ENCODE measurements at regions not wholly inside any gene's neighbourhood (a gene's known extent, or its start where the extent isn't known, plus 50 kb on each side); places are given as distances from the start of the nearest gene placed in this dataset.
"Not testable (repeated sequence)": the region's sequence is repeated elsewhere in the genome, so short reads cannot be mapped to it uniquely, and the experiment has no call there.

- in situ Hi-C loops (cut with HindIII; ENCODE audit: low pct_unique_long_range_greater_than_20kb, low sequenced_read_pairs) (no loop called here), intact Hi-C loops (cut with micrococcal nuclease; ENCODE audit: unreplicated experiment) (no loop called here)
- Histone ChIP-seq H3K27me3 (ENCODE audit: control insufficient read depth, insufficient read depth, low read length) (no peaks in the 10 kb centered on the region), H3K4me1 (ENCODE audit: control insufficient read depth, insufficient read depth, low read length) (no peaks in the 10 kb centered on the region), H3K4me3 (ENCODE audit: low read depth in 2 of 2, low read length in 2 of 2) (no peak overlapping the region), H3K27ac (ENCODE audit: low read length) (no peak overlapping the region), H3K36me3 (ENCODE audit: control insufficient read depth, insufficient read depth, low read length) (no peaks in the 10 kb centered on the region), H3K9me3 (ENCODE audit: control insufficient read depth, insufficient read depth, low read depth, low read length) (no peaks in the 10 kb centered on the region)
- no peak for TF ChIP-seq TCF7L2 (IDR thresholded peaks at IDR 0.05; ENCODE audit: low read depth, low read length)
- no peak for TF ChIP-seq POLR2AphosphoS5 (IDR thresholded peaks at IDR 0.05; ENCODE audit: low read depth, low read length)
- ATAC-seq: no peak
- no peak for DNase-seq (ENCODE audit: low read depth, low spot score)
- POLR2A ChIA-PET: no interaction called here
- CTCF ChIA-PET: interaction anchor here (0.5 to 1.6 kb wide), 3 partner anchors 160 to 239 kb away, joined by 6 to 11 read pairs (median 8); no protein-coding TSS in a partner anchor
- BruUV-seq (replicated peaks): no TSS peak
These were observed 79.3 kb upstream of the ATP8B1 start for GRCh38 chr18:57882465-57882864.

GRCh38 chr18:57881818-57882413 is 78.8 kb upstream of the ATP8B1 start:
- ATAC-seq: peak; percentile 96
- CTCF ChIA-PET: interaction anchor here (0.5 to 1.6 kb wide), 4 partner anchors 161 to 298 kb away, joined by 6 to 11 read pairs (median 8); no protein-coding TSS in a partner anchor

GRCh38 chr18:57879924-57880323 is 76.8 kb upstream of the ATP8B1 start:
- BruUV-seq (replicated peaks); H3K4me3 ChIP-seq (ENCODE audit: low read depth in 2 of 2, low read length in 2 of 2); CTCF ChIA-PET; H3K27me3 ChIP-seq (ENCODE audit: control insufficient read depth, insufficient read depth, low read length); ATAC-seq; H3K27ac ChIP-seq (ENCODE audit: low read length); H3K4me1 ChIP-seq (ENCODE audit: control insufficient read depth, insufficient read depth, low read length); H3K36me3 ChIP-seq (ENCODE audit: control insufficient read depth, insufficient read depth, low read length); POLR2A ChIA-PET; in situ Hi-C loops (cut with HindIII; ENCODE audit: low pct_unique_long_range_greater_than_20kb, low sequenced_read_pairs); H3K9me3 ChIP-seq (ENCODE audit: control insufficient read depth, insufficient read depth, low read depth, low read length); DNase-seq (ENCODE audit: low read depth, low spot score): not testable (repeated sequence)
- intact Hi-C loops (cut with micrococcal nuclease; ENCODE audit: unreplicated experiment): loop anchor here (2.0 kb wide), 1 partner anchor 163 kb away; no protein-coding TSS in a partner anchor

More at GRCh38 chr18:57881818-57882413, 78.8 kb upstream of the ATP8B1 start:
- no TSS peak for BruUV-seq (replicated peaks)
- DNase-seq (ENCODE audit: low read depth, low spot score): peak; percentile 80
- no peaks in the 10 kb centered on the region for H3K27me3 ChIP-seq (ENCODE audit: control insufficient read depth, insufficient read depth, low read length)
- intact Hi-C loops (cut with micrococcal nuclease; ENCODE audit: unreplicated experiment) (loop anchor here (2.0 kb wide), 1 partner anchor 161 kb away; no protein-coding TSS in a partner anchor), in situ Hi-C loops (cut with HindIII; ENCODE audit: low pct_unique_long_range_greater_than_20kb, low sequenced_read_pairs) (no loop called here)
- POLR2A ChIA-PET: no interaction called here
- H3K4me3 ChIP-seq (ENCODE audit: low read depth in 2 of 2, low read length in 2 of 2): no peak overlapping the region
- H3K36me3 ChIP-seq (ENCODE audit: control insufficient read depth, insufficient read depth, low read length): no peaks in the 10 kb centered on the region
- H3K4me1 ChIP-seq (ENCODE audit: control insufficient read depth, insufficient read depth, low read length): no peaks in the 10 kb centered on the region
- no peaks in the 10 kb centered on the region for H3K9me3 ChIP-seq (ENCODE audit: control insufficient read depth, insufficient read depth, low read depth, low read length)
- H3K27ac ChIP-seq (ENCODE audit: low read length): no peak overlapping the region; the same call in 1 of the 2 replicates
- TF ChIP-seq CTCF (IDR thresholded peaks at IDR 0.05): peak; percentile 80
- no peak for TF ChIP-seq SIN3A (IDR thresholded peaks at IDR 0.05; ENCODE audit: borderline replicate concordance, insufficient read depth, low read depth, low read length)
- no peak for TF ChIP-seq REST (IDR thresholded peaks at IDR 0.05; ENCODE audit: insufficient read depth in 1 of 2, low read depth in 2 of 2, low read length in 1 of 2)
- TF ChIP-seq TCF7L2 (IDR thresholded peaks at IDR 0.05; ENCODE audit: low read depth, low read length): no peak
- TF ChIP-seq POLR2AphosphoS5 (IDR thresholded peaks at IDR 0.05; ENCODE audit: low read depth, low read length): no peak

All from Panc1 (cell line).